CD8-positive, alpha-beta memory T cell (primary cell): ENCODE measurements at regions not wholly inside any gene's neighbourhood (a gene's known extent, or its start where the extent isn't known, plus 50 kb on each side); places are given as distances from the start of the nearest gene placed in this dataset.

Experiments used
- CTCF ChIA-PET: fragments of 350-600 bp; sonication (Branson Sonifier 250); formaldehyde crosslinking; loops from one replicate; lab custom pipeline; 2021; ENCODE audit warnings: antibody characterized with exemption; lab: Charles Lee
- POLR2A ChIA-PET: fragments of 350-600 bp; sonication (Branson Sonifier 250); formaldehyde crosslinking; loops from one replicate; lab custom pipeline; 2021; ENCODE audit warnings: antibody characterized with exemption; lab: Charles Lee
- DNase-seq, 5 donors: peaks; one replicate each; pipeline versions ENCODE4 v3.0.0 to v3.0.0-alpha.2; 2020 to 2022; ENCODE audit warnings: mixed read lengths in 1 of 5
- H3K27ac ChIP-seq: one replicate; pipeline ENCODE4 v1.7.0; 2013; ENCODE audit warnings: low read depth, mild to moderate bottlenecking, low read length, moderate library complexity
- H3K27me3 ChIP-seq: 2 replicates; pipeline ENCODE4 v1.7.0; 2013; ENCODE audit warnings: low read length, mild to moderate bottlenecking; ENCODE audit not compliant: insufficient read depth, poor library complexity, severe bottlenecking
- H3K36me3 ChIP-seq: 2 replicates; pipeline ENCODE4 v1.7.0; 2013; ENCODE audit warnings: mild to moderate bottlenecking, low read length, moderate library complexity; ENCODE audit not compliant: insufficient read depth
- H3K4me1 ChIP-seq: 2 replicates; pipeline ENCODE4 v1.7.0; 2013; ENCODE audit warnings: mild to moderate bottlenecking, low read length, moderate library complexity; ENCODE audit not compliant: insufficient read depth
- H3K4me3 ChIP-seq: 2 replicates; pipeline ENCODE4 v1.7.0; 2013; ENCODE audit warnings: mild to moderate bottlenecking, low read length
- H3K9me3 ChIP-seq: 2 replicates; pipeline ENCODE4 v1.7.0; 2013; ENCODE audit warnings: mild to moderate bottlenecking, low read length
- H3K27ac Mint-ChIP-seq, 8 donors: one replicate each; pipeline ENCODE4 v1.8.0; 2020 to 2021; ENCODE audit warnings: mixed read lengths in 8 of 8, mild to moderate bottlenecking in 6 of 8, inconsistent platforms in 3 of 8, moderate library complexity in 3 of 8
- H3K27me3 Mint-ChIP-seq, 2 donors: one replicate each; pipeline ENCODE4 v1.8.0; 2020 to 2021; ENCODE audit warnings: mixed read lengths in 2 of 2, mild to moderate bottlenecking in 1 of 2, moderate library complexity in 1 of 2
- H3K36me3 Mint-ChIP-seq, 3 donors: one replicate each; pipeline ENCODE4 v1.8.0; 2020 to 2021; ENCODE audit warnings: mixed read lengths in 3 of 3, inconsistent platforms in 1 of 3, mild to moderate bottlenecking in 1 of 3
- H3K4me1 Mint-ChIP-seq, 3 donors: one replicate each; pipeline ENCODE4 v1.8.0; 2020 to 2021; ENCODE audit warnings: mixed read lengths in 3 of 3, inconsistent platforms in 1 of 3, mild to moderate bottlenecking in 1 of 3
- H3K4me3 Mint-ChIP-seq, 7 donors: one replicate each; pipeline ENCODE4 v1.8.0; 2020 to 2021; ENCODE audit warnings: mixed read lengths in 7 of 7, mild to moderate bottlenecking in 6 of 7, moderate library complexity in 4 of 7, inconsistent platforms in 2 of 7
- H3K9me3 Mint-ChIP-seq, 5 donors: one replicate each; pipeline ENCODE4 v1.8.0; 2020 to 2022; ENCODE audit warnings: mixed read lengths in 5 of 5, mild to moderate bottlenecking in 3 of 5, moderate library complexity in 2 of 5, inconsistent platforms in 1 of 5

DNA sequence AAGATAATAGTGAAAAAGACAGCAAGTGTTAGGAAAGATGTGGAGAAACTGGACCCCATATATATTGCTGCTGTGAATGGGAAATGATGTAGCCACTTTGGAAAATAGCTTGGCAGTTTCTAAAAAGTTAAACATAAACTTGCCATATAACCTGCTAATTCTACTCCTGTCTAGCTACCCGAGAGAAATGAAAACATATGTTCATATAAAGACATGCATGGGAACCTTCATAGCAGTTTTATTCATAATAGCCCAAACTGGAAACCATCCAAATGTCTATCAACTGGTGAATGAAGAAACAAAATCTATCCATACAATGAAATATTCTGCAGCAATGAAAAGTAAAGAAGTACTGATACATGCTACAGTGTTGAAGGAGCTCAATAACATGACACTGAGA lies 50.4 kb upstream of the NABP1 start:
- Mint-ChIP-seq H3K4me1 (peaks cover 25 to 48% (median 39%) of the 10 kb centered on the region in 3 donors), H3K27ac (no peak overlapping the region), H3K9me3 (no peaks in the 10 kb centered on the region), H3K36me3 (peaks cover 0 to 4% (median 2%) of the 10 kb centered on the region in 3 donors), H3K4me3 (no peak overlapping the region), H3K27me3 (no peaks in the 10 kb centered on the region)
- Histone ChIP-seq H3K9me3 (no peaks in the 10 kb centered on the region), H3K27me3 (no peaks in the 10 kb centered on the region), H3K36me3 (no peaks in the 10 kb centered on the region), H3K4me1 (peaks cover 25% of the 10 kb centered on the region), H3K27ac (no peak overlapping the region), H3K4me3 (no peak overlapping the region)
- no peak for DNase-seq
- ChIA-PET POLR2A (interaction anchor here (1.8 to 3.0 kb wide), 2 partner anchors 50 kb away, joined by 5 to 25 read pairs; partner anchors contain the start of gene NABP1), CTCF (no interaction called here)
